GM18873 (cell line): ENCODE measurements at regions not wholly inside any gene's neighbourhood (a gene's known extent, or its start where the extent isn't known, plus 50 kb on each side); places are given as distances from the start of the nearest gene placed in this dataset.

ENCODE experiments used
- ATAC-seq: cut with Tn5 transposase; IDR thresholded peaks from one replicate; pipeline ENCODE4 v1.9.1; 2021; ENCODE audit warnings: mild to moderate bottlenecking, moderate library complexity, moderate number of reproducible peaks; ENCODE audit not compliant: unreplicated experiment, low FRiP score

DNA sequence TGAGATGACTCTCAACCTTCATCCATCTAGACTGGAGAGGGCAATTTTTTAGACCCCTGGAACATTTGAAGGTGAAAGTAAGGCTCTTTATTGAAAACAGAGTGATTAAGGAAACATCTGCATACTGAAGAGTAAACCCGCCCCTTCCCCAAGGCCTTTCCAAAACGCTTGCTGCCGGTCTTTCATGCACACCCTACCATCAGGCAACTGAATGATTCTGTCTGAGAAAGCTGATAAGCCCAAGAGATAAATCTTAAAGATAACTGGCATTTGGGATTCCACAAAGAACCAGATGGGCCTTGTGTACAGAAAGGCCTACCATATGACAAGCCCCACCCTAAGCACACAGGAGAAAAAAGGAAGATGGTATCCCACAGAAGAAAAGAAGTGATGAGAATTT, 54.4 kb upstream of the PIK3R1 start:
- ATAC-seq, result no peak

DNA sequence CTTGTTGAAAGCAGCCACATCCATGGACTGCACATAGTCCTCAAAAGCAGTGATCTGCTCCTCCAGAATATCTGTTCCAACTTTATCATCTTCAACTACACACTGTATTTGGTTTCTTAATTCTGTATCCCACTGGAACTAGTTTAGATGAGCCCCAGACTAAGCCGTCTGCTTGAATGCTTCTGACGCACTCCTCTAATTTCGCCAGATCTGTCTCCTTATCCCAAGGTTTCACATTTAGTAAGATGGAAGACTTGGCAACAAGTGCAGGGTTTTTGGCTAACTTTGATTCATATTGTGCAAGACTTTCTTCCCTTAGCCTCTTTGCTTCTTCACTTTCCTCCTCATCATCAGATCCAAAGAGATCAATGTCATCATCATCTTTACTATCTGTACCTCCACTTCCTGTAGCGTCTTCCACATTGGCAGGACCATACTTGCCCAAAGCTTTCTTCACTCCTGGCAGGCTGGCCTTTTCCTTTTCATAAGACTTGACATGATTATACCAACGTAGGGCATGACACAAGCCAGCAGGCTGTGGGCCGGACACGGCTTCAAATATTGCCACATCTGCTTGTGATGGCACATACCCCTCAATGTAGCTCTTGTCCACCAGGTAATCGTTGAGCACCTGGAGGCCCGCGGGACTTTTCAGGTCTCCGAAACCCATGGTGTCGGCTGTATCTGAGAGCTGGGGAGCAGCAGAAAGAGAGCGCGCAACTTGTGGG, 56.2 kb upstream of the PIK3R1 start:
- ATAC-seq, result no peak

DNA sequence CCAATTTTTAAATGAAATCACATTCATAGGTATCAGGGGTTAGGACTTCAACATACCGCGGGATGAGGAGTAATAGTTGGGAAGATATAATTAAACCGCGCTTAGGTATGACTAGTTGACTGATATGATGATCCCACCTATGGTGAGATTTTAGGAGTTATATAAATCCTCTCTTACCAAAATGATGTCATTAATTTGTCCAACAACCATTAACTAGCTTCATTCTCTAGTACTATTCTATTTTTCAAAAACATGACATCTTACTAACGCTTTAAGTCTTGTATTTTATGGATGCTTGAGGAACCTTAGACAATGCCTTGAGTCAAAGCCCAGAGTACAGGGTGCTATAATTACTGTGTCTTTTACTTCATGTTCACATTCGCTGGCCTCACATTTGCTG, 59.6 kb upstream of the PIK3R1 start:
- ATAC-seq, result no peak

DNA sequence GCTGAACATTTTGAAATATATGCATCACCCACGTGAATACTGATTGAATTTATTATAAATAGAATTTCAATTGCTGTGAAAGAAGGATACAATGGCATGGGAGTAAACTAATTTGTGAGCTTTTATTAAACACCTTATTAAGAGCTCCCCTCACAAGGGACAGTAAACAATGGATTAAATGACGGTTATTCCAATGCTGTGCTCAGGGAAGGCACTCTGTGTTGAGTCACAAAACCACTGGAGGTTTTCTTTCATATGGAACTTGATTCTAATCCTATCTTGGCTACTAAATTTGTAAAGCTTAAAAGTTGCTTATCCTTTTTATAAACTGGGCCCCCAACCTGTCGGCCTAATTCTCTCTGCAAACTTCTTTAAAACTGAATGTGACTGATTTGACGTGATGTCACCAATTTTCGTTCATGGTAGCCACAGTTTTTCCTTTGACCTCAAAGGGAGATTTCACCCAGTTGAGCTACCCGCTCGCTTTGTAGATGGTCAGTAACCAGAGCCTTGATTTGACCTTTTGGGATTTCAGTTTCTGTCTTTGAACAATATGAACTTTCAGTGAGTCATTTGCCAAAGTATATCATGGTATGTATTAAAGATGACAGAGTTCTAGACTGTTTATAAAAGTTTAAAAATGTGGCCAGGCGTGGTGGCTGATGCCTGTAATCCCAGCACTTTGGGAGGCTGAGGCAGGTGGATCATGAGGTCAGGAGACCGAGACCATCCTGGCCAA, 61.3 kb upstream of the PIK3R1 start:
- no peak for ATAC-seq

DNA sequence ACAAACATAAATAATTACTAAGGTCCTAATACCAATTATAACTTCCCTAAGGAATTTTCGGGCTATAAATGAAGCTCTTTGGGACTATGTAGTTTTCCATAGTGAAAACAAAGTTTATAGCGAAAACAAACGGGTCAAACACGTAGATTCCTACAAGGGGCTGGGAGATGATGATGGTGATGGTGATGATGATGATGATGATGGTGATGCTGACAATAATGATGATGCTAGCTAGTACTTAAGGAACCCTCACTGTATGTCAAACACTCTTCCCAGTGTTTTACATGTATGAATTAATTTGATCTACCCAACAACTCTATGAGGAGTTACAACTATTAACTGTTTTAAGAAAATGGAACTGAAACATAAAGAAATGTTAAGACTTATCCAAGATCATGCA, 63.7 kb upstream of the PIK3R1 start:
- ATAC-seq, result no peak

DNA sequence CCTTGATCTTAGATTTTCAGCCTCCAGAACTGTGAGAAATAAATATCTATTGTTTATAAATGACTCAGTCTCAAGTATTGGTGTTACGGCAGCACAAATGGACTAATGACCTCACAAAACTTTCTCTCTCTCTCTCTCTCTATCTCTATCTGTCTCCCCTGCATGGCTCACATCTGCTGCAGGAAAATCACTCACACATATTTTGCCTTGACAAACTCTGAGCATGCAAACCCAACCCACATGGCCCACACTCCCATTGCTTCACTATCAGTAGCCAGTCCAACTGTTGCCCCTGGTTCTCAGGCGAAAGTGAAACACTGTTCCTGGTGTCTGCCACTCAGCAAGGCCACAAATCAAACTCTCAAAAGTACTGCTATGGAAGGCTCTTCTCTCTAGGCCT, 66.4 kb upstream of the PIK3R1 start:
- ATAC-seq, result no peak

- ATAC-seq, result peak; percentile 52
Measured at GRCh38 chr5:68148096-68148495, 67.5 kb upstream of the PIK3R1 start.

- ATAC-seq, result peak; percentile 5
Measured at GRCh38 chr5:68147659-68148058, 67.9 kb upstream of the PIK3R1 start.

DNA sequence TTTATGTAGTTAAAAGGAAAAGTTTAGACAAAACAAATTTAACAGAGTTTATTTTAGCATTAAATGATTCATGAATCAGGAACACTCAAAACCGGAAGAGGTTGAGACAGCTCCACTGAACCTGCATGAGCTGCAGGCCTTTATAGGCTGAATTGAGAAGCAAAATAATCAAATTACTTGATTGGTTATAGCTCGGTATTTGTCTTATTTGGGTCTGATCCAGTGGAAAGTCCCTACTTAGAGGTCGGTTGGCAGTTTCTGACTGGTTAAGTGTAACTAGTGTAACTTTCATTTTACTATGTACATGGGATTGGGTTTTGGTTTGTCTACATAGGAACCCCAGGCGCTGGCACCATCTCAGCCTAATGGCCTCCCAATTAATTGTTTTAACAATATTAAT, 74.1 kb upstream of the PIK3R1 start:
- peak; percentile 45 for ATAC-seq

GRCh38 chr5:68140763-68141162, 74.8 kb upstream of the PIK3R1 start:
- ATAC-seq, result peak; percentile 56

DNA sequence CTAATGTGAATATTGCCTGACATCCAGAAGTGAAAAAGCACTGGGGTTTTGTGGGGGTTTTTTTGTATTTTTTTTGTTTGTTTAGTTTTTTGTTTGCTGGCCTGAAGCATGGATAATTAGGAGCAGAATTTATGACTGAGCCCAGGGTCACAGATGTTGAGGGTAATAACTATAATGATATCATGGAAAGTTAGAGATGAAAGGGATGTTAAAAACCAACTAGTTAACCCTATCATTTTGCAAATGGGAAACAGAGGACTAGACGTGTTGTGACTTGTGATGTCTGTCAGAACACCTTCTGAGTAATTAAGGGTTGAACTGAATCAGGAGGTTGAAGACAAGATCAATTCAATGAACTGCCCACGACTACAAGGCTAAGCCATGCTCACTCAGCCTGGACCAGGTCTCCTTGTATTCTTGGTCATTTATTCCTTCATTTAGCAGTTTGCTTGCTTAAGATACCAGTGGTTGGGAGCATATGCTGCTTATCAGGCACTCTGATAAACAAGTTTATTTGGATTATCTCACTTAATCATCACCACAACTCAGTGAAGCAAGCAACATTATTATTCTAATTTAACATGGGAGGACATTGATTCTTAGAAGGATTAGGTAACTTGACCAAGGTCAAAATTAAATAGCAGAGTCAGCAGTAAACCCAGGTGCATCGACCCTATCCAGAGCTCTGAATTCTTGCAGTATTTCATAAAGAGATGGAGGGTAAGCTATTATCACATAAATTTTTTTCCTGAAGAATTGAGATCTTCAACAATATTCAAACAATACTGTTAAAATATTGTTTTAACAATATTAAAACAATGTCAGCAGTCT, 75.7 kb upstream of the PIK3R1 start:
- ATAC-seq, result no peak

- no peak for ATAC-seq
Measured at GRCh38 chr5:68137511-68138140, 77.9 kb upstream of the PIK3R1 start.

- ATAC-seq, result no peak
Measured at GRCh38 chr5:68134669-68135313, 80.8 kb upstream of the PIK3R1 start.

- no peak for ATAC-seq
Measured at GRCh38 chr5:68134033-68134668, 81.4 kb upstream of the PIK3R1 start.

- no peak for ATAC-seq
Measured at GRCh38 chr5:68130253-68130652, 85.3 kb upstream of the PIK3R1 start.

- no peak for ATAC-seq
Measured at GRCh38 chr5:68129364-68129763, 86.2 kb upstream of the PIK3R1 start.

- ATAC-seq, result no peak
Measured at GRCh38 chr5:68126886-68127285, 88.7 kb upstream of the PIK3R1 start.

DNA sequence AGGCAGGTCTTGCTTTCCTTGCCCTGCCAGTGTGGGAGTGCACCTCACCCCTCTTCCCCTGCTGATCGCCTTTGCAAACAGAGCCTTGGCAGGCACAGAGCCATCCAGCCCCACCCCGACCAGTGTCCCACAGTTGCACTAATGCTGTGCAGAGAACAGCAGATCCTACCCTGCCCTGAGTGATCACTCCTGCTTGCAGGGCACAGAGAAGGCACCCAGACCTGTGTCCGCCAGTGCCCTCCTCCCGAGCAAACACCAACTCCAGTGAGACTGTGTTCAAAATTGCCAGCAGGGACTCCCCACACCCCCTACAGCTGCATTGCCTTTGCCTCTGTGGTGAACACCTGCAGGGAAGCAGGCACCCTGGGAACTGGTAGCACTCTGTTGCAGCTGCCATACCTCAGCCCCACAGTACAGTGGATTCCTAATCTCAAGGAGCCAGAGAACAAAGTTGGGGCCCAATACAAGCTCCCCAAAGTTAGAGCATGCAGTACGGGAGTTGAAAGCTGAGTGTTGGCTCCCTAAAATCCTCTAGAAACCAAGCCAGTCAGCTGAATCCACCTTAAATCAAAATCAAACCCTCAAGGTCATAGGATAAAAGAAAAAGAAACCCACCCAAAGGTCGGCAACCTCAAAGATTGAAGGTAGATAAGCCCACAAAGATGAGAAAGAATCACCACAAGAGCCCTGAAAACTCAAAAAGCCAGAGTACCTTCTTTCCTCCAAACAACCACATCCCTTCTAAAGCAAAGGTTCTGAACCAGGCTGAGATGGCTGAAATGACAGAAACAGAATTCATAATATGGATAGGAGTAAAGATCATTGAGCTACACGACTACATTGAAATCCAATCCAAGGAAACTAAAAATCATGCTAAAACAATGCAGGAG, 92.9 kb upstream of the PIK3R1 start:
- no peak for ATAC-seq

DNA sequence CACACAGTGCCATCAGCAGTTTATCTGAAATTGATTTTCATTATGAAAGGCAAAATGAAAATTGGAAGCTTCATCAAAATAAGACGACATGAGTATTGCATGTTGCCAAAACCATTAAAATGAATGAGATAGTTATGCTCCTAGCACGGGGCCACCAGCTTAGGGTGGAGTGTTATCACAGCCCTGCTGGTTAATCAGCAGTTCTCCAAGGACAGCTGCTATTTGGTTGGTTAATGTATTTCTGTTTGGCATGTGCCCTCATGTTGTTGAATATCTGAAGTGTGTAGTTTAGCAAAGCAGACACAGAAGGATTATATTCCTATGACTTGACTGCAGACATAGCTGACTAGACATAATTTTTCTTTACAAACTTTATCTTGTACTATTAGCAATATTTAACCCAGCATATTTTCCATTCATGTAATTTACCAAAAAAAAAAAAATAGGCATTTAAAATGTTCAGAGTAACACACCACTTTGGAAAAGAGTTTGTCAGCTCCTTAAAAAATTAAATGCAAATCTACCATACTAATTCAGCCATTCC, 98.6 kb upstream of the PIK3R1 start:
- no peak for ATAC-seq
